ENCODE measurements at regions not wholly inside any gene's neighbourhood (a gene's known extent, or its start where the extent isn't known, plus 50 kb on each side); places are given as distances from the start of the nearest gene placed in this dataset.
A peak's percentile ranks its signal among the peaks of the same experiment; 100 is the strongest.

DNA sequence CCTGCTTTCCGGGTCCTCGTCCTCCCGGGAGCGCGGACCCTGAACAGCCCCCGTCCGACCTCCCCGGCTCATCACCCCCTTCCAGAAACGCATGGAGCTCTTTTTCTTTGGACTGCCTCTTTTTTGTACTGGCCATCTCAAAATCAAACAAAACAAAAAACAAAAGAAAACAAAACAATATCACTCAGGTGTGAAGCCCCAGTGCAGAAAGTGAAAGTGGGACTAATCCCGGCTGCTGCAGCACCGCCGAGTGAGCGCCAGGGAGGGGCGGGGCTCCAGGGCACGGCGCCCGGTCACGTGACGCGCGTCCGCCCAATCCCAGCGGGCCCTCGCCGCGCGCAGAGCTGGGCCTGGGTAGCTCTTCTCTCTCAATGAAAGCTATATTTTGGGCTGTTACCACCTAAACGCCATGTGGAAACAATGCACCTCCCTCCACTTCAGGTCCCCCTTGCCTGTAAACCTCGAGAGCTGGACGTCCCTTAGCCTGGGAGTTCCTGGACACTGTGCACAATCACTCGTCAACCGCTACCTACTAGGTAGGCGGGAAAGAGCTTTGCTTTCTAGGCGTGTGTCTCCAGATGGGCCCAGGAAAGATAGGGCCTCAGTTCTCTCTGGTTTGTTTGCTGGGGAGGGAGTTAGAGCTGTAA, 93.7 kb upstream of the PRDM1 start:
- Histone ChIP-seq H3K36me3 (replicated peaks in 1 of 2; ENCODE audit: control extremely low read depth in 1 of 2, control insufficient read depth in 1 of 2, extremely low read depth in 1 of 2, insufficient read depth in 2 of 2, low read length in 1 of 2) (no peaks in the 10 kb centered on the region), H3K4me1 (ENCODE audit: control insufficient read depth in 2 of 2, insufficient read depth in 2 of 2, low read length in 2 of 2) (peaks cover 26 to 28% of the 10 kb centered on the region in 2 donors), H3K9me3 (ENCODE audit: control extremely low read depth in 1 of 3, control insufficient read depth in 2 of 3, insufficient read depth in 1 of 3, low read length in 2 of 3) (no peaks in the 10 kb centered on the region), H2AFZ (ENCODE audit: insufficient read depth, low read depth, low read length, poor library complexity, severe bottlenecking) (peak overlapping the region; percentile 89), H3K9ac (ENCODE audit: low read length) (peak overlapping the region; percentile 91), H3K27ac (ENCODE audit: low read length in 2 of 2) (peak overlapping the region; percentile 91), H3K4me3 (ENCODE audit: control extremely low read depth in 1 of 5, extremely low read depth in 1 of 5, insufficient read depth in 1 of 5, low read depth in 2 of 5, low read length in 4 of 5) (peak overlapping the region; percentile 81 to 96 (median 89)), H3K79me2 (ENCODE audit: control insufficient read depth, insufficient read depth, low read length) (no peaks in the 10 kb centered on the region), H3K4me2 (replicated peaks; ENCODE audit: low read depth, low read length, poor library complexity, severe bottlenecking) (peak overlapping the region; percentile 74), H3K27me3 (replicated peaks in 1 of 4; ENCODE audit: control extremely low read depth in 1 of 4, control insufficient read depth in 3 of 4, insufficient read depth in 4 of 4, low read length in 3 of 4) (peaks cover 4 to 34% (median 22%) of the 10 kb centered on the region in 4 experiments), H4K20me1 (ENCODE audit: control insufficient read depth, insufficient read depth, low read length, poor library complexity, severe bottlenecking) (no peaks in the 10 kb centered on the region)
- H3K27ac Mint-ChIP-seq: peak overlapping the region; percentile 94
- H3K9me3 Mint-ChIP-seq (ENCODE audit: insufficient read depth): no peaks in the 10 kb centered on the region
- WGBS (ENCODE audit: insufficient coverage): under 1% methylated on average over 33 of the region's 34 CpGs
- peak overlapping the region; percentile 90 for H3K4me3 Mint-ChIP-seq
- DNase-seq: peak; percentile 94
- intact Hi-C loops (cut with micrococcal nuclease): loop anchor here (1.0 to 5.0 kb wide), 8 partner anchors 94 to 530 kb away; partner anchors contain the start of gene PRDM1
- H3K4me1 Mint-ChIP-seq: peaks cover 26% of the 10 kb centered on the region
- H3K27me3 Mint-ChIP-seq: peaks cover 57% of the 10 kb centered on the region
- peak; percentile 93 for ATAC-seq (ENCODE audit: low read depth)
- ChIA-PET POLR2A (interaction anchor here (0.5 to 3.0 kb wide), 7 partner anchors 10 to 172 kb away, joined by 3 to 15 read pairs (median 5); partner anchors contain the start of gene PRDM1), CTCF (interaction anchor here (0.6 to 4.4 kb wide), 19 partner anchors 9 to 561 kb away, joined by 3 to 37 read pairs (median 5); partner anchors contain the start of gene PRDM1)
- TF ChIP-seq, protein P1, sequence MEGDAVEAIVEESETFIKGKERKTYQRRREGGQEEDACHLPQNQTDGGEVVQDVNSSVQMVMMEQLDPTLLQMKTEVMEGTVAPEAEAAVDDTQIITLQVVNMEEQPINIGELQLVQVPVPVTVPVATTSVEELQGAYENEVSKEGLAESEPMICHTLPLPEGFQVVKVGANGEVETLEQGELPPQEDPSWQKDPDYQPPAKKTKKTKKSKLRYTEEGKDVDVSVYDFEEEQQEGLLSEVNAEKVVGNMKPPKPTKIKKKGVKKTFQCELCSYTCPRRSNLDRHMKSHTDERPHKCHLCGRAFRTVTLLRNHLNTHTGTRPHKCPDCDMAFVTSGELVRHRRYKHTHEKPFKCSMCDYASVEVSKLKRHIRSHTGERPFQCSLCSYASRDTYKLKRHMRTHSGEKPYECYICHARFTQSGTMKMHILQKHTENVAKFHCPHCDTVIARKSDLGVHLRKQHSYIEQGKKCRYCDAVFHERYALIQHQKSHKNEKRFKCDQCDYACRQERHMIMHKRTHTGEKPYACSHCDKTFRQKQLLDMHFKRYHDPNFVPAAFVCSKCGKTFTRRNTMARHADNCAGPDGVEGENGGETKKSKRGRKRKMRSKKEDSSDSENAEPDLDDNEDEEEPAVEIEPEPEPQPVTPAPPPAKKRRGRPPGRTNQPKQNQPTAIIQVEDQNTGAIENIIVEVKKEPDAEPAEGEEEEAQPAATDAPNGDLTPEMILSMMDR (IDR thresholded peaks at IDR 0.05): no peak
- no peak for TF ChIP-seq EZH2 (IDR thresholded peaks at IDR 0.05; ENCODE audit: borderline replicate concordance, insufficient read depth, low read depth, low read length, poor library complexity, severe bottlenecking)
